Neuronal stem cell (in vitro differentiated cells): ENCODE measurements at regions not wholly inside any gene's neighbourhood (a gene's known extent, or its start where the extent isn't known, plus 50 kb on each side); places are given as distances from the start of the nearest gene placed in this dataset.
"Not testable (repeated sequence)": the region's sequence is repeated elsewhere in the genome, so short reads cannot be mapped to it uniquely, and the experiment has no call there.

ENCODE experiments used
- DNase-seq: peaks from one replicate; pipeline ENCODE4 v3.0.0-alpha.2; 2013; ENCODE audit warnings: low spot score
- H2AFZ ChIP-seq: one replicate; pipeline ENCODE4 v1.6.1; 2013; ENCODE audit warnings: mild to moderate bottlenecking, low read length, inconsistent platforms
- H2AK5ac ChIP-seq: 2 replicates; pipeline ENCODE4 v1.6.1; 2013; ENCODE audit warnings: low read depth, mild to moderate bottlenecking, inconsistent platforms, low read length, moderate library complexity, mixed read lengths
- H2BK120ac ChIP-seq: 2 replicates; pipeline ENCODE4 v1.6.1; 2013; ENCODE audit warnings: low read depth, mild to moderate bottlenecking, inconsistent platforms, low read length, moderate library complexity, mixed read lengths
- H2BK12ac ChIP-seq: one replicate; pipeline ENCODE4 v1.6.1; 2013; ENCODE audit warnings: low read length, inconsistent platforms
- H2BK15ac ChIP-seq: 2 replicates; pipeline ENCODE4 v1.6.1; 2013; ENCODE audit warnings: mild to moderate bottlenecking, low read length, inconsistent platforms, mixed read lengths
- H2BK5ac ChIP-seq: one replicate; pipeline ENCODE4 v1.6.1; 2013; ENCODE audit warnings: inconsistent platforms, mild to moderate bottlenecking, low read length, moderate library complexity
- H3K14ac ChIP-seq: one replicate; pipeline ENCODE4 v1.6.1; 2013; ENCODE audit warnings: low read length, inconsistent platforms
- H3K18ac ChIP-seq: 2 replicates; pipeline ENCODE4 v1.6.1; 2013; ENCODE audit warnings: low read length, inconsistent platforms
- H3K23ac ChIP-seq: 2 replicates; pipeline ENCODE4 v1.6.1; 2013; ENCODE audit warnings: low read depth, mild to moderate bottlenecking, mixed read lengths, low read length, inconsistent platforms; ENCODE audit not compliant: poor library complexity
- H3K27ac ChIP-seq: replicated peaks from 3 replicates; pipeline ENCODE4 v1.5.1; 2013; ENCODE audit warnings: low read length, inconsistent platforms
- H3K27me3 ChIP-seq, 3 experiments: 2 replicates each; pipeline ENCODE4 v1.6.1; 2013; ENCODE audit warnings: low read length in 3 of 3, mild to moderate bottlenecking in 2 of 3, inconsistent platforms in 1 of 3, low read depth in 1 of 3, mixed read lengths in 1 of 3, moderate library complexity in 1 of 3; ENCODE audit not compliant: control insufficient read depth in 3 of 3, insufficient read depth in 3 of 3
- H3K36me3 ChIP-seq, 2 donors: replicated peaks in 1 of 2; 2 replicates each; pipeline ENCODE4 v1.6.1; 2013; ENCODE audit warnings: low read length in 2 of 2; ENCODE audit not compliant: control insufficient read depth in 2 of 2, insufficient read depth in 2 of 2
- H3K4ac ChIP-seq: 2 replicates; pipeline ENCODE4 v1.6.1; 2013; ENCODE audit warnings: inconsistent platforms, mild to moderate bottlenecking, low read length, moderate library complexity
- H3K4me1 ChIP-seq, 2 donors: 1 replicate in 1 of 2; 2 replicates in 1 of 2; pipeline ENCODE4 v1.6.1; 2013; ENCODE audit warnings: low read length in 2 of 2, low read depth in 1 of 2; ENCODE audit not compliant: control insufficient read depth in 2 of 2, insufficient read depth in 1 of 2
- H3K4me2 ChIP-seq: one replicate; pipeline ENCODE4 v1.6.1; 2013; ENCODE audit warnings: mild to moderate bottlenecking, low read length, inconsistent platforms; ENCODE audit not compliant: insufficient read depth, poor library complexity, severe bottlenecking
- H3K4me3 ChIP-seq, 2 donors: 2 replicates each; pipeline ENCODE4 v1.5.1; 2013; ENCODE audit warnings: low read length in 2 of 2, mild to moderate bottlenecking in 2 of 2, inconsistent platforms in 1 of 2, moderate library complexity in 1 of 2
- H3K79me1 ChIP-seq: one replicate; pipeline ENCODE4 v1.6.1; 2013; ENCODE audit warnings: low read depth, mild to moderate bottlenecking, inconsistent platforms, low read length, moderate library complexity
- H3K9ac ChIP-seq: one replicate; pipeline ENCODE4 v1.6.1; 2013; ENCODE audit warnings: mild to moderate bottlenecking, low read depth, low read length, inconsistent platforms; ENCODE audit not compliant: poor library complexity
- H3K9me3 ChIP-seq, 2 donors: replicated peaks in 1 of 2; 2 replicates each; pipeline versions ENCODE3 to v1.6.1; 2013; ENCODE audit warnings: low read length in 2 of 2, mild to moderate bottlenecking in 2 of 2, inconsistent platforms in 1 of 2, low read depth in 1 of 2, mixed read lengths in 1 of 2, moderate library complexity in 1 of 2; ENCODE audit not compliant: control insufficient read depth in 2 of 2, insufficient read depth in 1 of 2
- H4K8ac ChIP-seq: one replicate; pipeline ENCODE4 v1.6.1; 2013; ENCODE audit warnings: low read depth, mild to moderate bottlenecking, inconsistent platforms, low read length, moderate library complexity
- H4K91ac ChIP-seq: one replicate; pipeline ENCODE4 v1.6.1; 2013; ENCODE audit warnings: low read length, low read depth, mild to moderate bottlenecking, inconsistent platforms; ENCODE audit not compliant: poor library complexity
- WGBS, 2 donors: extraction: QIAGEN DNeasy Blood & Tissue Kit; methylation state at CpG; one replicate each; pipeline ENCODE4 v1.1.7; 2013; ENCODE audit warnings: missing lambda C conversion rate in 2 of 2, mixed read lengths in 1 of 2; ENCODE audit not compliant: insufficient read length in 2 of 2, insufficient replicate concordance in 1 of 2; ENCODE audit errors: extremely low coverage in 2 of 2; 5-methylcytosine and 5-hydroxymethylcytosine counted together

DNA sequence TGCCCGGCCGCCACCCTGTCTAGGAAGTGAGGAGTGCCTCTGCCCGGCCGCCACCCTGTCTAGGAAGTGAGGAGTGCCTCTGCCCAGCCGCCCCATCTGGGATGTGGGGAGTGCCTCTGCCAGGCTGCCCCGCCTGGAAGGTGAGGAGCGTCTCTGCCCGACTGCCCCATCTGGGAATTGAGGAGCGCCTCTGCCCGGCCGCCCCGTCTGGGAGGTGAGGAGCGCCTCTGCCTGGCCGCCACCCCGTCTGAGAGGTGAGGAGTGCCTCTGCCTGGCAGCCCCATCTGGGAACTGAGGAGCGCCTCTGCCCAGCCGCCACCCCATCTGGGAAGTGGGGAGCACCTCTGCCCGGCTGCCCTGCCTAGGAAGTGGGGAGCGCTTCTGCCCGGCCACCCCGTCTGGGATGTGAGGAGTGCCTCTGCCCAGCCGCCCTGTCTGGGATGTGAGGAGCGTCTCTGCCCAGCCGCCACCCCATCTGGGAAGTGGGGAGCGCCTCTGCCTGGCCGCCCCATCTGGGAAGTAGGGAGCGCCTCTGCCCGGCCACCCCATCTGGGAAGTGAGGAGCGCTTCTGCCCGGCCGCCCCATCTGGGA, 91.1 kb upstream of the ZNF519 start:
- not testable (repeated sequence) for H2BK5ac ChIP-seq, H3K9me3 ChIP-seq
- no CpG with 5 or more reads among the region's 31 CpGs for WGBS, 2 donors

DNA sequence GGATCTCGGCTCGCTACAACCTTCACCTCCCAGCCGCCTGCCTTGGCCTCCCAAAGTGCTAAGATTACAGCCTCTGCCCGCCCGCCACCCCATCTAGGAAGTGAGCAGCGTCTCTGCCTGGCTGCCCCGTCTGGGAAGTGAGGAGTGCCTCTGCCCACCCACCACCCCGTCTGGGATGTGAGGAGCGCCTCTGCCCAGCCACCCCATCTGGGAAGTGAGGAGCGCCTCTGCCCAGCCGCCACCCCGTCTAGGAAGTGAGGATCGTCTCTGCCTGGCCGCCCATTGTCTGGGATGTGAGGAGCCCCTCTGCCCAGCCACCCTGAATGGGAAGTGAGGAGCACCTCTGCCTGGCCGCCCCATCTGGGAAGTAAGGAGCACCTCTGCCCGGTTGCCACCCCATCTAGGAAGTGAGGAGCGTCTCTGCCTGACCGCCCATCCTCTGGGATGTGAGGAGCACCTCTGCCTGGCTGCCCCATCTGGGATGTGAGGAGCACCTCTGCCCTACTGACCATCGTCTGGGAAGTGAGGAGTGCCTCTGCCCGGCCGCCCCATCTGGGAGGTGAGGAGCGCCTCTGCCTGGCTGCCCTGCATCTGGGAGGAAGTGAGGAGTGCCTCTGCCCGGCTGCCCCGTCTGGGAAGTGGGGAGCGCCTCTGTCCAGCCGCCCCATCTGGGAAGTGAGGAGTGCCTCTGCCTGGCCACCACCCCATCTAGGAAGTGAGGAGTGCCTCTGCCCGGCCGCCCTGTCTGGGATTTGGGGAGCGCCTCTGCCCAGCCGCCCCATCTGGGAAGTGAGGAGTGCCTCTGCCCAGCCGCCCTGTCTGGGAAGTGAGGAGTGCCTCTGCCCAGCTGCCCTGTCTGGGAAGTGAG, 90.4 kb upstream of the ZNF519 start:
- not testable (repeated sequence) for H2AFZ ChIP-seq, H2BK5ac ChIP-seq, H3K27ac ChIP-seq, DNase-seq, H3K27me3 ChIP-seq, H3K18ac ChIP-seq, H3K4me3 ChIP-seq, H2BK12ac ChIP-seq, H3K23ac ChIP-seq, H3K79me1 ChIP-seq, H3K9ac ChIP-seq, H4K91ac ChIP-seq, H3K4me2 ChIP-seq, H2BK15ac ChIP-seq, H3K9me3 ChIP-seq, H3K36me3 ChIP-seq, H3K14ac ChIP-seq, H2AK5ac ChIP-seq, H2BK120ac ChIP-seq, H3K4me1 ChIP-seq, H3K4ac ChIP-seq, H4K8ac ChIP-seq
- WGBS, 2 donors, result no CpG with 5 or more reads among the region's 31 CpGs

More for the DNA sequence above, 91.1 kb upstream of the ZNF519 start:
- H4K8ac ChIP-seq, H3K9ac ChIP-seq, H3K23ac ChIP-seq, H3K36me3 ChIP-seq, H2BK12ac ChIP-seq, H3K4ac ChIP-seq, H2AK5ac ChIP-seq, DNase-seq, H3K14ac ChIP-seq, H2BK120ac ChIP-seq, H2BK15ac ChIP-seq, H4K91ac ChIP-seq, H3K79me1 ChIP-seq, H3K4me1 ChIP-seq, H2AFZ ChIP-seq, H3K18ac ChIP-seq, H3K4me3 ChIP-seq, H3K4me2 ChIP-seq, H3K27ac ChIP-seq, H3K27me3 ChIP-seq: not testable (repeated sequence)

DNA sequence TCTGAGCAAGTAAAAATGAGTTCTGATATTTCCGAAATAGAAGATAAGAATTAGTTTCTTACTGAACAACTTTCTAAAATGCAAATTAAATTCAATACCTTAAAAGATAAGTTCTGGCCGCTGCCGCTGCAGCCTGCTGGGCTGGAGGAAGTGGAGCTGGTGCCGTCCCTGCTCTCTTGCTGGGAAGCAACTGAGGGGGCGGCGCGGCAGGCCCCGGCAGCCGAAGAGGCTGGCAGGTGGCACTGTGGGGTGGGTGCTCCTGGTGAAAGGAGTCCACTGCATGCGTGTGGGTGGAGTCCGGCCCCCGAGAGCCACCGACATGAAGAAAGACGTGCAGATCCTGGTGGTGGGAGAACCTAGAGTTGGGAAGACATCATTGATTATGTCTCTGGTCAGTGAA, 89.5 kb upstream of the ZNF519 start:
- Histone ChIP-seq H3K36me3 (no peaks in the 10 kb centered on the region), H2BK5ac (no peak overlapping the region), H4K91ac (no peak overlapping the region), H3K14ac (no peak overlapping the region), H3K23ac (no peak overlapping the region), H4K8ac (no peak overlapping the region), H3K79me1 (no peaks in the 10 kb centered on the region), H3K4me1 (no peaks in the 10 kb centered on the region), H3K4me3 (no peak overlapping the region), H3K27ac (no peak overlapping the region), H3K18ac (no peak overlapping the region), H2AK5ac (no peak overlapping the region), H3K27me3 (no peaks in the 10 kb centered on the region), H2AFZ (no peak overlapping the region), H2BK15ac (no peak overlapping the region), H3K4ac (no peak overlapping the region), H3K4me2 (no peak overlapping the region), H2BK12ac (no peak overlapping the region), H2BK120ac (no peak overlapping the region), H3K9ac (no peak overlapping the region), H3K9me3 (no peaks in the 10 kb centered on the region)
- no peak for DNase-seq
- WGBS, 2 donors, result no CpG with 5 or more reads among the region's 14 CpGs

DNA sequence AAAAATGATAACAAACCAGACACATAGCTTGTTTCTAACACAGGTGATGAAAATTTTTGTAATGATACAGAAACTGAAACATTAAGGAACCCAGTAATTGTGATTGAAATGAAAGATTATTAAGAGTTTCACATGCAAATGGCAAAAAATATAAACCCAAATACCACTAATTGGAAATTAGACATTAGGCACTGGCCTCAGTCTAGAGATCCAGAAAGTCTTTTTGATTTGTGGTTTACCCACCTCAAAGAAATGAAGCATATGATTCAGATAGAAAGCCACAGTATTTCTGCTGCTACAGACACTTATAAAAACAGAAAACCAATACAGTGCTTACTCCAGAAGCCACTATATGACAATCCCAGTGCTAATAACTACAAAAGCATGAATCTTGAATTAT, 83.7 kb upstream of the ZNF519 start:
- not testable (repeated sequence) for H3K23ac ChIP-seq, H2BK12ac ChIP-seq, H3K4me3 ChIP-seq, H4K8ac ChIP-seq, H3K27me3 ChIP-seq, H3K4me1 ChIP-seq, H3K36me3 ChIP-seq, H4K91ac ChIP-seq, H3K4ac ChIP-seq, H3K14ac ChIP-seq, H2BK120ac ChIP-seq, H2AFZ ChIP-seq, H3K79me1 ChIP-seq, H2BK5ac ChIP-seq, H3K18ac ChIP-seq, H3K9ac ChIP-seq, H3K27ac ChIP-seq, H3K4me2 ChIP-seq, H2AK5ac ChIP-seq, H3K9me3 ChIP-seq, DNase-seq, H2BK15ac ChIP-seq
